Dedifferentiated amniotic fluid mesenchymal stem cell (primary cell): ENCODE measurements at regions not wholly inside any gene's neighbourhood (a gene's known extent, or its start where the extent isn't known, plus 50 kb on each side); places are given as distances from the start of the nearest gene placed in this dataset.

Experiments used
- DNase-seq: peaks from one replicate; pipeline ENCODE4 v3.0.0-alpha.2; 2016; ENCODE audit errors: extremely low spot score

- DNase-seq, result peak; percentile 31
Observed at GRCh38 chr9:17894501-17895160, 315.8 kb downstream of the SH3GL2 start.

- DNase-seq, result no peak
Observed at GRCh38 chr9:17900606-17901005, 321.7 kb downstream of the SH3GL2 start.

DNA sequence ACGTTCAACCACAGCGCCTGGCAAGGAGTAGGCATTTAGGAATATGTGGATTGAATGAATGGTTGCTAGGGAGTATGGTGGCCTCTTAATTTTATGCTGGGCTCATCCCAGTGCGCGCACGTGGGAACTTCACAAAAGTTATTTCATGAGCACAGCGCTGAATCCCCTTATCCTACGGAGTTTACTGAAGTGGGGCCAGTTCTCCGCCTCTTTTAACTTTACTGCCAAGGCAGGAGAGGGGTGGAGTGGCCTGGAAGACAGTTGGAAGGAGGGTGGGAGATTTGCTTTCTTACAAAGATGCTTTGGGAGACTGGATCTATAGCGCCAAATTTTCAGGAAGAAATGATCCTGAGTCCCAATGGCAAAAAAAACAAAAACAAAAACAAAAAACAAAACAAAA is 326.5 kb downstream of the SH3GL2 start:
- DNase-seq, result no peak

DNA sequence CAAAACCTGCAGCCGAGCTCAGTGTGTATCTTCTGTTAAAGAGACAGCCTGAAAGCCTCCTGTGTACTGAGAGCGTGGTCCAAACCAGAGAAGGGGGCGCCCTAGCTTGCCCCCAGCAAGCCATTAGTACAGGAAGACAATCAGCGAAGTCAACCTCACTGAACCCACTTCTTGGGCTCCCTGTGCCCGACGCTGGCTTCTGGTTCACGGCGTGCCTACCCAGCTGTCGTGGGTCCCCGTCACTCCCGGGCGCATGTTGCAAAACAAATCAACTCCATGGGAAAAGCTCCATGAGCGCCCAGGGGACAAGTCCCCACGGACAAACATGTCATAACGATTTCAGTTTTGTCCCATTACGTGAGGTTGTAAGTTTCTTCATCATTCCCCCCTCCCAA is 326.9 kb downstream of the SH3GL2 start:
- no peak for DNase-seq

GRCh38 chr9:17906176-17906840 is 327.4 kb downstream of the SH3GL2 start:
- no peak for DNase-seq

- DNase-seq, result no peak
Observed at GRCh38 chr9:17906841-17907778, 328.2 kb downstream of the SH3GL2 start.

- no peak for DNase-seq
Observed at GRCh38 chr9:17907779-17908508, 329.1 kb downstream of the SH3GL2 start.

DNA sequence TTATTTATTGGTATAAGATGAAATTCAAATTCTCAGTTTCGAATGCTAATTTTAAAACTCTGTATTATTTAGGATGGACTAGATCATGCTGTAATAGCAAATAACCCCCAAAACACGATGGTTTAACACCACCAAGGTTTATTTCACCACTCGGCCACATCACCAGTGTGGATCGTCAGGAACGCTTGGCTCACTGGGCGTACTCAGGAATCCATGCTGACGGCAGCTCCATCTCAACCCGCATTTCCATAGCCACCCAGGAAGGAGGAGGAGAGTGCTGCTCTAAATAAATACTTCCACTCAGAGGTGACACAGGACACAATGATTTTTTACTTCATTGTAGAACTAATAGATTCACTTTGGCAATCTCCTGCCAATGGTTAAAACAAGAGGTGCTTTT is 347.4 kb downstream of the SH3GL2 start:
- DNase-seq, result no peak

- no peak for DNase-seq
Observed at GRCh38 chr9:17927616-17928015, 348.8 kb downstream of the SH3GL2 start.

DNA sequence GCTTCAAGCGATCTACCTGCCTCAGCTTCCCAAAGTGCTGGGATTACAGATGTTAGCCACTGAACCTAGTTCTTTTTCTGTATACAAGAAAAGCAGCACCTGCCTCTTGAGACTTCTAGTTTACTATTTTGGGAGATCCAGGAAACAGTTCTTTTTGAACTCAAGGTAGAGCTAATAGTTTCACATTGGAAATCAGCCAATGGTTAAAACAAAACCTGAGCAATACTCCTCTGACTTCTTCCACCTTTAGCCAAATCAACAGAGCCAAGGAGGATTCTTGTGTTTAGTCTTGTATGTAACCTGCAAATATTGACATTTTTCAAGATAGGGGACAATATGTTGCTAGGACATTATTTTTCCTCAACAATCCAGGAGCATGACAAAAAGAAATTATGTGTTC is 349.4 kb downstream of the SH3GL2 start:
- no peak for DNase-seq

DNA sequence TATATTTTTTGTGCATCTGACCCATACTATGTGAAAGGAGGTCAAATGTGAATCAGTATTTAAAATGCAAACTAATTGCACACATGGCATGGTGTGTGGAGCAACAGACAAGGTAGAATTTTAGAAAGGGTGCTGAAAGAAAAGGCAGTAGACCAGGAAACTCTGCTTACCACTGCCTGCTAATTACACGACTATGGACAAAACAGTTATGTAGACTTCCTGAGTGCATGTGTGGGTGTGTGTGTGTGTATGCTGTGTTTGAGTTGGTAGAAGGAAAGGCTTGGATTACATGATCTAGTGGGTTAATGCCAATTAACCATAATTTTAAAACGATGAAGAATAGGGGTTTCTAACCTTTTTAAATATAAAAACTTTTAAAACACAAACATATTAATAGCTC is 349.9 kb downstream of the SH3GL2 start:
- no peak for DNase-seq

DNA sequence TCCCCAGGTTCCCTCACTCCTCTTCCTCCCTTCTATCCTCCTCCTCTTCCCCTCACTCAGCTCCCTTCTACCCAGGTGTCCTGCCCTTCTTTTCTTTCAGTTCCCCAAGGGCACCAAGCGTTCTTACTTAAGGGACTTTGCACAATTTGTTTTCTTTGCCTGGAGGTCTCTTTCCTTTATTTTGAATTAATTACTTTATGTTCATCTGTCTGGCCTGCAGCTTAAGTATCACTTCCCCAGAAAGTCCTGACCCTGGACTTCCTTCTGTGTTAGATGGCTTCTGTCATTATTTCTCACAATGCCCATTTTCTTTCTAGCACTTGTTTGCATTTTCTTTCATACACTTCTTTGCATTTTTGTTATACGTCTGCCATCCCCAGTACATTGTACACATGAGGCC is 350.6 kb downstream of the SH3GL2 start:
- no peak for DNase-seq

- DNase-seq, result no peak
Observed at GRCh38 chr9:17930071-17930470, 351.2 kb downstream of the SH3GL2 start.

- DNase-seq, result no peak
Observed at GRCh38 chr9:17936365-17936764, 357.5 kb downstream of the SH3GL2 start.

GRCh38 chr9:17938035-17938655 is 359.3 kb downstream of the SH3GL2 start:
- no peak for DNase-seq

- DNase-seq, result no peak
Observed at GRCh38 chr9:17942498-17942897, 363.6 kb downstream of the SH3GL2 start.

GRCh38 chr9:17955409-17955808 is 376.5 kb downstream of the SH3GL2 start:
- DNase-seq, result no peak

GRCh38 chr9:17958363-17958762 is 379.5 kb downstream of the SH3GL2 start:
- no peak for DNase-seq

GRCh38 chr9:17962747-17963146 is 383.9 kb downstream of the SH3GL2 start:
- no peak for DNase-seq

- no peak for DNase-seq
Observed at GRCh38 chr9:17963498-17963897, 384.6 kb downstream of the SH3GL2 start.

DNA sequence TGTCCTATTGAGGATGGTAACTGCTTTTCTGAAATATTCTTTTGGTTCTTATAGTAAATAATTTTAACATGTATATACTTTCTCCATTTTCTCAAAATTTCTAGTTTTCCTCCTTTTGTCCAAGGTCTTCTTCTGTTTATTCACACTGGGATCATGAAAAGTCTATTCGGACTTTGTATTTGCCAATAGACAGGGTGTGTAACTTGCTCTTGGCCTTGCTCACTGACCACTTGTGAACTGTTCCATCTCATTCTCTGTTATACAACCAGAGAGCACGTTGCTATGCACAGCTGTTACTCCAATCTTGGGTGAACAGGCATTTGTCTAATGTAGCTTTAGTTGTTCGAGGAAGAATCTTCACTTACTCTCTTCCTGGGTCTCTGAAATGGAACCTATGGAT is 388.9 kb downstream of the SH3GL2 start:
- DNase-seq, result no peak

- DNase-seq, result no peak
Observed at GRCh38 chr9:17969232-17969631, 390.4 kb downstream of the SH3GL2 start.
